ENCODE measurements at regions not wholly inside any gene's neighbourhood (a gene's known extent, or its start where the extent isn't known, plus 50 kb on each side); places are given as distances from the start of the nearest gene placed in this dataset.
"Not testable (repeated sequence)": the region's sequence is repeated elsewhere in the genome, so short reads cannot be mapped to it uniquely, and the experiment has no call there.

DNA sequence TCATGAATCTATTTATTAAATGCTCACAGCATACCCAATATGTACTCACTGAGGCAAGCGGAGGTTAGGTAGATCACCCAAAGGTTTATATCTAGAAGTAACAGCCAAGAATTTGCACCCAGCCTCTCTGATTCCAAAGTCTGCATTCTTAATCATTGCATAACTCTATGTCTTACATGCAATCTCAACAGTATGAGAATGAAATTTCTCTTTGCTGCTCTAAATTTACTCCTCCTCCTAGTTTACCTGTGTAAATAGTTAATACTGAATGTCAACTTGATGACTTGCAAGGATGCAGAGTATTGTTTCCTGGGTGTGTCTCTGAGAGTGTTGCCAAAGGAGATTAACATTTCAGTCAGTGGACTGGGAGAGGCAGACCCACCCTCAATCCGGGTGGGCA is 840.6 kb downstream of the BRINP3 start:
- Histone ChIP-seq H3K9me3 (ENCODE audit: control insufficient read depth in 2 of 2, insufficient read depth in 1 of 2, low read depth in 1 of 2, low read length in 1 of 2) (no peaks in the 10 kb centered on the region), H3K27me3 (ENCODE audit: control insufficient read depth in 1 of 2, insufficient read depth in 2 of 2, low read length in 2 of 2) (no peaks in the 10 kb centered on the region), H3K36me3 (ENCODE audit: control insufficient read depth in 2 of 2, insufficient read depth in 2 of 2, low read length in 1 of 2) (no peaks in the 10 kb centered on the region), H3K27ac (ENCODE audit: low read depth in 2 of 2, low read length in 1 of 2) (no peak overlapping the region), H3K4me1 (ENCODE audit: control insufficient read depth in 2 of 2, insufficient read depth in 2 of 2, low read length in 1 of 2) (no peaks in the 10 kb centered on the region), H3K4me3 (ENCODE audit: low read depth in 1 of 2, low read length in 2 of 2) (no peak overlapping the region)
- WGBS, 2 donors, result 73 to 77% methylated on average over 2 of the region's 2 CpGs

DNA sequence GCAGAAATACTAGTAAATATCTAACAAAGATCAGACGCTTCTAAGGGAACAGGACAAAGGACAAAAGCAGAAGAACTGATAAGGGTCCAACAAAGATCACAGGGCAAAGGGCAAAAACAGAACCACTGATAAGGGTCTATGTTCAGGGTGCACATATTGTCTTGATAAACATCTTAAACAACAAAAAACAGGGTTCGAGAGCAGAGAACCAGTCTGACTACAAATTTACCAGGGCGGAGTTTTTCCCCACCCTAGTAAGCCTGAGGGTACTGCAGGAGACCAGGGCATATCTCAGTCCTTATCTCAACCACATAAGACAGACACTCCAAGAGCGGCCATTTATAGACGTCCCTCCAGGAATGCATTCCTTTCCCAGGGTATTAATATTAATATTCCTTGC is 833.5 kb downstream of the BRINP3 start:
- H3K9me3 ChIP-seq (ENCODE audit: control insufficient read depth in 2 of 2, insufficient read depth in 1 of 2, low read depth in 1 of 2, low read length in 1 of 2); H3K27me3 ChIP-seq (ENCODE audit: control insufficient read depth in 1 of 2, insufficient read depth in 2 of 2, low read length in 2 of 2); H3K4me3 ChIP-seq (ENCODE audit: low read depth in 1 of 2, low read length in 2 of 2); H3K27ac ChIP-seq (ENCODE audit: low read depth in 2 of 2, low read length in 1 of 2); H3K36me3 ChIP-seq (ENCODE audit: control insufficient read depth in 2 of 2, insufficient read depth in 2 of 2, low read length in 1 of 2); H3K4me1 ChIP-seq (ENCODE audit: control insufficient read depth in 2 of 2, insufficient read depth in 2 of 2, low read length in 1 of 2): not testable (repeated sequence)
- 66 to 82% methylated on average over 5 of the region's 5 CpGs for WGBS, 2 donors

GRCh38 chr1:189644970-189645369 is 832.7 kb downstream of the BRINP3 start:
- 96% methylated on average over 4 of the region's 4 CpGs for WGBS, 2 donors
- Histone ChIP-seq H3K4me3 (ENCODE audit: low read depth in 1 of 2, low read length in 2 of 2) (no peak overlapping the region), H3K36me3 (ENCODE audit: control insufficient read depth in 2 of 2, insufficient read depth in 2 of 2, low read length in 1 of 2) (no peaks in the 10 kb centered on the region), H3K27ac (ENCODE audit: low read depth in 2 of 2, low read length in 1 of 2) (no peak overlapping the region), H3K4me1 (ENCODE audit: control insufficient read depth in 2 of 2, insufficient read depth in 2 of 2, low read length in 1 of 2) (no peaks in the 10 kb centered on the region), H3K9me3 (ENCODE audit: control insufficient read depth in 2 of 2, insufficient read depth in 1 of 2, low read depth in 1 of 2, low read length in 1 of 2) (no peaks in the 10 kb centered on the region), H3K27me3 (ENCODE audit: control insufficient read depth in 1 of 2, insufficient read depth in 2 of 2, low read length in 2 of 2) (no peaks in the 10 kb centered on the region)

- Histone ChIP-seq H3K27me3 (ENCODE audit: control insufficient read depth in 1 of 2, insufficient read depth in 2 of 2, low read length in 2 of 2) (no peaks in the 10 kb centered on the region), H3K4me3 (ENCODE audit: low read depth in 1 of 2, low read length in 2 of 2) (no peak overlapping the region), H3K9me3 (ENCODE audit: control insufficient read depth in 2 of 2, insufficient read depth in 1 of 2, low read depth in 1 of 2, low read length in 1 of 2) (no peaks in the 10 kb centered on the region), H3K27ac (ENCODE audit: low read depth in 2 of 2, low read length in 1 of 2) (no peak overlapping the region), H3K4me1 (ENCODE audit: control insufficient read depth in 2 of 2, insufficient read depth in 2 of 2, low read length in 1 of 2) (no peaks in the 10 kb centered on the region), H3K36me3 (ENCODE audit: control insufficient read depth in 2 of 2, insufficient read depth in 2 of 2, low read length in 1 of 2) (no peaks in the 10 kb centered on the region)
- 90 to 100% methylated on average over 1 of the region's 1 CpG for WGBS, 2 donors
Measured at GRCh38 chr1:189646066-189646465, 831.6 kb downstream of the BRINP3 start.

DNA sequence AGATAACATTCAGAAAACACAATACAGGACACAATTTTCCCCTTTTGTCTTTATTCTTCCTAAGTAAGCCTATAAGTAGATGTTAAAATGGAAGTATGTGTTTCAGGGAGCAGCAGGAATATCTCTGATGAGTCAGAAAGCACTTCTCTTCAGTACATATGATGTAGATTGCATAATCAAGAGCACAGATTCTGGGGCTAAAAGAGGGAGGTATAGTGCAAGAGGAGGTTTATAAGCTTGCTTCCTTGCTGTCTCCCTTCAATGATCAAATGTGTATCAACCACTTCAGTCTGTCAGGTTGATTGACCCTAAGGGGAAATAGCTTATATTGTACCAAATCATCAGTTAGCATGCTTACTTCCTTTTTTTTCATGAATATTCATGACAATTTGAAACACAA is 822.8 kb downstream of the BRINP3 start:
- no peak overlapping the region for H3K27ac ChIP-seq (ENCODE audit: low read depth in 2 of 2, low read length in 1 of 2)
- H3K36me3 ChIP-seq (ENCODE audit: control insufficient read depth in 2 of 2, insufficient read depth in 2 of 2, low read length in 1 of 2), result no peaks in the 10 kb centered on the region
- H3K4me3 ChIP-seq (ENCODE audit: low read depth in 1 of 2, low read length in 2 of 2), result no peak overlapping the region
- H3K9me3 ChIP-seq (ENCODE audit: control insufficient read depth in 2 of 2, insufficient read depth in 1 of 2, low read depth in 1 of 2, low read length in 1 of 2), result no peaks in the 10 kb centered on the region
- H3K27me3 ChIP-seq (ENCODE audit: control insufficient read depth in 1 of 2, insufficient read depth in 2 of 2, low read length in 2 of 2), result no peaks in the 10 kb centered on the region
- no peaks in the 10 kb centered on the region for H3K4me1 ChIP-seq (ENCODE audit: control insufficient read depth in 2 of 2, insufficient read depth in 2 of 2, low read length in 1 of 2)

GRCh38 chr1:189656628-189657530 is 820.8 kb downstream of the BRINP3 start:
- Histone ChIP-seq H3K36me3 (ENCODE audit: control insufficient read depth in 2 of 2, insufficient read depth in 2 of 2, low read length in 1 of 2) (no peaks in the 10 kb centered on the region), H3K4me3 (ENCODE audit: low read depth in 1 of 2, low read length in 2 of 2) (no peak overlapping the region), H3K4me1 (ENCODE audit: control insufficient read depth in 2 of 2, insufficient read depth in 2 of 2, low read length in 1 of 2) (no peaks in the 10 kb centered on the region), H3K9me3 (ENCODE audit: control insufficient read depth in 2 of 2, insufficient read depth in 1 of 2, low read depth in 1 of 2, low read length in 1 of 2) (no peaks in the 10 kb centered on the region), H3K27ac (ENCODE audit: low read depth in 2 of 2, low read length in 1 of 2) (no peak overlapping the region), H3K27me3 (ENCODE audit: control insufficient read depth in 1 of 2, insufficient read depth in 2 of 2, low read length in 2 of 2) (no peaks in the 10 kb centered on the region)
- WGBS, 2 donors, result 53 to 56% methylated on average over 5 of the region's 5 CpGs

- no peaks in the 10 kb centered on the region for H3K9me3 ChIP-seq (ENCODE audit: control insufficient read depth in 2 of 2, insufficient read depth in 1 of 2, low read depth in 1 of 2, low read length in 1 of 2)
- H3K4me3 ChIP-seq (ENCODE audit: low read depth in 1 of 2, low read length in 2 of 2), result no peak overlapping the region
- no peaks in the 10 kb centered on the region for H3K4me1 ChIP-seq (ENCODE audit: control insufficient read depth in 2 of 2, insufficient read depth in 2 of 2, low read length in 1 of 2)
- 68 to 76% methylated on average over 6 of the region's 6 CpGs for WGBS, 2 donors
- no peak overlapping the region for H3K27ac ChIP-seq (ENCODE audit: low read depth in 2 of 2, low read length in 1 of 2)
- no peaks in the 10 kb centered on the region for H3K27me3 ChIP-seq (ENCODE audit: control insufficient read depth in 1 of 2, insufficient read depth in 2 of 2, low read length in 2 of 2)
- H3K36me3 ChIP-seq (ENCODE audit: control insufficient read depth in 2 of 2, insufficient read depth in 2 of 2, low read length in 1 of 2), result no peaks in the 10 kb centered on the region
Measured at GRCh38 chr1:189657715-189658114, 819.9 kb downstream of the BRINP3 start.

GRCh38 chr1:189658381-189658780 is 819.3 kb downstream of the BRINP3 start:
- Histone ChIP-seq H3K4me1 (ENCODE audit: control insufficient read depth in 2 of 2, insufficient read depth in 2 of 2, low read length in 1 of 2) (no peaks in the 10 kb centered on the region), H3K27me3 (ENCODE audit: control insufficient read depth in 1 of 2, insufficient read depth in 2 of 2, low read length in 2 of 2) (no peaks in the 10 kb centered on the region), H3K9me3 (ENCODE audit: control insufficient read depth in 2 of 2, insufficient read depth in 1 of 2, low read depth in 1 of 2, low read length in 1 of 2) (no peaks in the 10 kb centered on the region), H3K27ac (ENCODE audit: low read depth in 2 of 2, low read length in 1 of 2) (no peak overlapping the region), H3K36me3 (ENCODE audit: control insufficient read depth in 2 of 2, insufficient read depth in 2 of 2, low read length in 1 of 2) (no peaks in the 10 kb centered on the region), H3K4me3 (ENCODE audit: low read depth in 1 of 2, low read length in 2 of 2) (no peak overlapping the region)
- WGBS, 2 donors, result 40 to 49% methylated on average over 3 of the region's 3 CpGs

- H3K36me3 ChIP-seq (ENCODE audit: control insufficient read depth in 2 of 2, insufficient read depth in 2 of 2, low read length in 1 of 2), result no peaks in the 10 kb centered on the region
- 66% methylated on average over 2 of the region's 2 CpGs for WGBS, 2 donors
- no peaks in the 10 kb centered on the region for H3K9me3 ChIP-seq (ENCODE audit: control insufficient read depth in 2 of 2, insufficient read depth in 1 of 2, low read depth in 1 of 2, low read length in 1 of 2)
- no peaks in the 10 kb centered on the region for H3K4me1 ChIP-seq (ENCODE audit: control insufficient read depth in 2 of 2, insufficient read depth in 2 of 2, low read length in 1 of 2)
- H3K27me3 ChIP-seq (ENCODE audit: control insufficient read depth in 1 of 2, insufficient read depth in 2 of 2, low read length in 2 of 2), result no peaks in the 10 kb centered on the region
- no peak overlapping the region for H3K4me3 ChIP-seq (ENCODE audit: low read depth in 1 of 2, low read length in 2 of 2)
- no peak overlapping the region for H3K27ac ChIP-seq (ENCODE audit: low read depth in 2 of 2, low read length in 1 of 2)
Measured at GRCh38 chr1:189659731-189660130, 817.9 kb downstream of the BRINP3 start.

- Histone ChIP-seq H3K27ac (ENCODE audit: low read depth in 2 of 2, low read length in 1 of 2) (no peak overlapping the region), H3K9me3 (ENCODE audit: control insufficient read depth in 2 of 2, insufficient read depth in 1 of 2, low read depth in 1 of 2, low read length in 1 of 2) (no peaks in the 10 kb centered on the region), H3K4me3 (ENCODE audit: low read depth in 1 of 2, low read length in 2 of 2) (no peak overlapping the region), H3K36me3 (ENCODE audit: control insufficient read depth in 2 of 2, insufficient read depth in 2 of 2, low read length in 1 of 2) (no peaks in the 10 kb centered on the region), H3K27me3 (ENCODE audit: control insufficient read depth in 1 of 2, insufficient read depth in 2 of 2, low read length in 2 of 2) (no peaks in the 10 kb centered on the region), H3K4me1 (ENCODE audit: control insufficient read depth in 2 of 2, insufficient read depth in 2 of 2, low read length in 1 of 2) (no peaks in the 10 kb centered on the region)
- 82 to 85% methylated on average over 3 of the region's 3 CpGs for WGBS, 2 donors
Measured at GRCh38 chr1:189662190-189662589, 815.5 kb downstream of the BRINP3 start.
